PC-9 (cell line): ENCODE measurements at regions not wholly inside any gene's neighbourhood (a gene's known extent, or its start where the extent isn't known, plus 50 kb on each side); places are given as distances from the start of the nearest gene placed in this dataset.

Experiments used
- BruUV-seq: library from RNA; stranded (reverse); fragments of 400-500 nt; replicated peaks from 2 replicates; lab custom pipeline; 2021; lab: Mats Ljungman, UMichigan
- CTCF ChIA-PET: fragments of 300-600 bp; sonication (Branson Sonifier 250); formaldehyde crosslinking; loops from one replicate; lab custom pipeline; 2022; ENCODE audit warnings: antibody characterized with exemption; lab: Charles Lee
- POLR2A ChIA-PET: fragments of 300-600 bp; sonication (Branson Sonifier 250); formaldehyde crosslinking; loops from one replicate; lab custom pipeline; 2022; ENCODE audit warnings: antibody characterized with exemption; ENCODE audit not compliant: unreplicated experiment; lab: Charles Lee
- DNase-seq, 2 experiments: peaks; one replicate each; pipeline versions ENCODE4 v3.0.0 to v3.0.0-alpha.2; 2015 to 2022; ENCODE audit warnings: mixed read lengths in 1 of 2
- H2AFZ ChIP-seq: fragments of 200-600 bp; sonication (generic); 2 replicates; pipeline ENCODE4 v1.8.1; 2017; ENCODE audit warnings: antibody characterized with exemption
- H3F3A ChIP-seq: fragments of 200-600 bp; sonication (generic); 2 replicates; pipeline ENCODE4 v1.8.1; 2017; ENCODE audit warnings: antibody characterized with exemption, mild to moderate bottlenecking, low read depth; ENCODE audit not compliant: insufficient read depth
- H3K27ac ChIP-seq: fragments of 200-600 bp; sonication (generic); 2 replicates; pipeline ENCODE4 v1.6.1; 2016; ENCODE audit warnings: mixed run types
- H3K27me3 ChIP-seq: fragments of 200-600 bp; sonication (generic); 2 replicates; pipeline ENCODE4 v1.6.1; 2016; ENCODE audit warnings: low read depth, mixed run types; ENCODE audit not compliant: insufficient read depth
- H3K36me3 ChIP-seq: fragments of 200-600 bp; sonication (generic); 2 replicates; pipeline ENCODE4 v1.6.1; 2016; ENCODE audit warnings: low read depth, mixed run types
- H3K4me1 ChIP-seq: fragments of 200-600 bp; sonication (generic); replicated peaks from 2 replicates; pipeline ENCODE4 v1.6.1; 2016; ENCODE audit warnings: mixed run types; ENCODE audit not compliant: insufficient read depth
- H3K4me2 ChIP-seq: fragments of 200-600 bp; sonication (generic); 2 replicates; pipeline ENCODE4 v1.6.1; 2017; ENCODE audit warnings: mixed run types
- H3K4me3 ChIP-seq: fragments of 200-600 bp; sonication (generic); 2 replicates; pipeline ENCODE4 v1.6.1; 2016; ENCODE audit warnings: mixed run types
- H3K79me2 ChIP-seq: fragments of 200-600 bp; sonication (generic); 2 replicates; pipeline ENCODE4 v1.6.1; 2017; ENCODE audit warnings: low read depth, mixed run types
- H3K9me2 ChIP-seq: fragments of 200-600 bp; sonication (generic); 2 replicates; pipeline ENCODE4 v1.8.1; 2017; ENCODE audit warnings: mild to moderate bottlenecking; ENCODE audit not compliant: insufficient read depth
- H3K9me3 ChIP-seq: fragments of 200-600 bp; sonication (generic); 2 replicates; pipeline ENCODE4 v1.8.1; 2016; ENCODE audit warnings: low read depth; ENCODE audit not compliant: insufficient read depth
- H4K20me1 ChIP-seq: fragments of 200-600 bp; sonication (generic); 2 replicates; pipeline ENCODE4 v1.8.1; 2017; ENCODE audit not compliant: insufficient read depth
- CTCF ChIP-seq: fragments of 200-600 bp; sonication (generic); conservative IDR thresholded peaks from 2 replicates; pipeline ENCODE4 v1.6.1; 2017; ENCODE audit warnings: mixed run types, antibody characterized with exemption, mild to moderate bottlenecking, moderate library complexity
- EZH2 ChIP-seq: fragments of 200-600 bp; sonication (generic); IDR thresholded peaks from 2 replicates; pipeline ENCODE4 v1.8.0; 2017; ENCODE audit warnings: antibody characterized with exemption, low read depth
- intact Hi-C: fragments of 100-400 bp; cut with micrococcal nuclease; formaldehyde crosslinking; loops from one replicate; pipeline ENCODE4 v1.10.0; 2022; ENCODE audit not compliant: unreplicated experiment

GRCh38 chr3:81289676-81290075 lies 471.8 kb downstream of the GBE1 start:
- Histone ChIP-seq H3K4me3 (no peak overlapping the region), H3K4me2 (no peak overlapping the region), H3K9me3 (no peaks in the 10 kb centered on the region), H2AFZ (no peak overlapping the region), H3K79me2 (no peaks in the 10 kb centered on the region), H3K4me1 (no peaks in the 10 kb centered on the region), H4K20me1 (no peaks in the 10 kb centered on the region), H3K27ac (no peak overlapping the region), H3K9me2 (no peaks in the 10 kb centered on the region), H3K27me3 (no peaks in the 10 kb centered on the region), H3K36me3 (no peaks in the 10 kb centered on the region), H3F3A (no peaks in the 10 kb centered on the region)
- TF ChIP-seq CTCF (no peak), EZH2 (no peak)
- DNase-seq = no peak
- CTCF ChIA-PET = no interaction called here
- BruUV-seq = no TSS peak
- POLR2A ChIA-PET = no interaction called here
- intact Hi-C loops = no loop called here

GRCh38 chr3:81279481-81280379 lies 481.7 kb downstream of the GBE1 start:
- H3K79me2 ChIP-seq = no peaks in the 10 kb centered on the region
- no peaks in the 10 kb centered on the region for H3K36me3 ChIP-seq
- ChIA-PET POLR2A (no interaction called here), CTCF (no interaction called here)
- no peaks in the 10 kb centered on the region for H3K9me2 ChIP-seq
- no peaks in the 10 kb centered on the region for H3K27me3 ChIP-seq
- intact Hi-C loops = no loop called here
- TF ChIP-seq EZH2 = no peak
- TF ChIP-seq CTCF = no peak
- H3K27ac ChIP-seq = no peak overlapping the region
- H3K4me2 ChIP-seq = peak overlapping the region; percentile 29; the same call in 1 of the 2 replicates
- no peaks in the 10 kb centered on the region for H4K20me1 ChIP-seq
- no TSS peak for BruUV-seq
- H3F3A ChIP-seq = no peaks in the 10 kb centered on the region
- no peak for DNase-seq
- H3K4me1 ChIP-seq = no peaks in the 10 kb centered on the region
- peak overlapping the region; percentile 54; the same call in 1 of the 2 replicates for H2AFZ ChIP-seq
- no peak overlapping the region for H3K4me3 ChIP-seq
- no peaks in the 10 kb centered on the region for H3K9me3 ChIP-seq

DNA sequence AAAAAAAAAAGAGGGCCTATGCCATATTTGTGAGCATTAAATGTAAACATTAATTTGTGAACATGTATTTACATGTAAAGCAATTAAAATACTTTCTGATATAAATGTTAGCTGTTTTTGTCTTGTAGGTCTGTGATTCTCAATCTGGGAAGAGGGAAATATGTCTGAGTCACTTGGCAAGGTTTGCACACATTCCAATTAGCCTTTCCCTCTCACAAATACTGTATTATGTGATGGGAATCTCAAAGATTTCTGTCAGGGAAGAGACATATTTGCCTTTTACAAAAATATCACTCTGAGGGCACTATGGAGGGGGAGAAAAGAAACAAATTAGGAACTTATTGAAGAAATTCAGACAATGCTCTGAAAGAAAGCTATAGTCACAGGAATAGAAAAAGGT lies 483.6 kb downstream of the GBE1 start:
- Histone ChIP-seq H3K4me1 (no peaks in the 10 kb centered on the region), H3K79me2 (no peaks in the 10 kb centered on the region), H3K36me3 (no peaks in the 10 kb centered on the region), H3K9me3 (no peaks in the 10 kb centered on the region), H3F3A (no peaks in the 10 kb centered on the region), H3K27me3 (no peaks in the 10 kb centered on the region), H4K20me1 (no peaks in the 10 kb centered on the region), H3K27ac (no peak overlapping the region), H3K9me2 (no peaks in the 10 kb centered on the region), H3K4me2 (no peak overlapping the region), H3K4me3 (no peak overlapping the region), H2AFZ (no peak overlapping the region)
- BruUV-seq = no TSS peak
- intact Hi-C loops = no loop called here
- TF ChIP-seq EZH2 (no peak), CTCF (no peak)
- ChIA-PET POLR2A (no interaction called here), CTCF (no interaction called here)
- DNase-seq = no peak
